ENCODE measurements at regions not wholly inside any gene's neighbourhood (a gene's known extent, or its start where the extent isn't known, plus 50 kb on each side); places are given as distances from the start of the nearest gene placed in this dataset.

- H3K18ac ChIP-seq (ENCODE audit: extremely low read depth, low read length) = no peak overlapping the region
- H3K23me2 ChIP-seq (ENCODE audit: low read depth, low read length) = no peaks in the 10 kb centered on the region
- H3K4me1 ChIP-seq (replicated peaks in 1 of 4; ENCODE audit: control insufficient read depth in 3 of 4, insufficient read depth in 4 of 4, low read length in 3 of 4) = no peaks in the 10 kb centered on the region
- no peak overlapping the region for H4K8ac ChIP-seq (ENCODE audit: extremely low read depth, insufficient read depth, low read length)
- ChIA-PET CTCF (ENCODE audit: partially characterized antibody) (interaction anchor here (0.7 to 1.1 kb wide), 2 partner anchors 26 to 85 kb away, joined by 3 read pairs; no protein-coding TSS in a partner anchor), POLR2A (ENCODE audit: partially characterized antibody) (no interaction called here)
- no peak overlapping the region for H2BK5ac ChIP-seq (ENCODE audit: low read depth, low read length)
- H3K9me3 ChIP-seq (ENCODE audit: insufficient read depth in 2 of 2, low read depth in 1 of 2, low read length in 1 of 2) = no peaks in the 10 kb centered on the region; a peak in 1 of 4 replicates
- H2BK15ac ChIP-seq (ENCODE audit: low read length) = no peak overlapping the region
- no peak overlapping the region for H4K91ac ChIP-seq (replicated peaks; ENCODE audit: insufficient read length, low read length)
- no peak overlapping the region for H3K23ac ChIP-seq (ENCODE audit: insufficient read length)
- H3K27ac ChIP-seq (ENCODE audit: low read depth, low read length) = no peak overlapping the region
- H3K27me3 ChIP-seq (replicated peaks in 1 of 4; ENCODE audit: control insufficient read depth in 3 of 4, extremely low read depth in 1 of 4, insufficient read depth in 3 of 4, low read length in 3 of 4) = no peaks in the 10 kb centered on the region
- H2BK20ac ChIP-seq (ENCODE audit: low read length) = no peak overlapping the region
- 89% methylated on average over 12 of the region's 12 CpGs; no CpG with 5 or more reads in 1 of the 2 experiments for WGBS, 2 experiments (ENCODE audit: extremely low coverage in 1 of 2, insufficient coverage in 1 of 2, insufficient read length in 1 of 2, insufficient replicate concordance in 2 of 2, low coverage in 1 of 2, low lambda C conversion rate in 2 of 2, missing lambda C conversion rate in 1 of 2)
- no peak overlapping the region for H3K14ac ChIP-seq (ENCODE audit: insufficient read length)
- H3K4ac ChIP-seq (replicated peaks; ENCODE audit: insufficient read length, low read depth, low read length) = no peak overlapping the region
- no peaks in the 10 kb centered on the region for H3K36me3 ChIP-seq (ENCODE audit: control insufficient read depth in 2 of 4, insufficient read depth in 4 of 4, low read length in 3 of 4)
- H3K4me3 ChIP-seq (ENCODE audit: extremely low read depth in 1 of 4, insufficient read depth in 2 of 4, low read depth in 3 of 4, low read length in 4 of 4) = no peak overlapping the region
- FAIRE-seq = no peak
- H3K79me2 ChIP-seq (ENCODE audit: control insufficient read depth in 1 of 2, insufficient read depth in 2 of 2, low read length in 2 of 2) = no peaks in the 10 kb centered on the region
- no peak overlapping the region for H4K5ac ChIP-seq (ENCODE audit: insufficient read length, low read depth, low read length)
- H2AFZ ChIP-seq (ENCODE audit: low read length) = no peak overlapping the region
- no peaks in the 10 kb centered on the region for H4K20me1 ChIP-seq (replicated peaks in 1 of 2; ENCODE audit: control insufficient read depth in 1 of 2, insufficient read depth in 2 of 2, low read length in 2 of 2)
- H2AK5ac ChIP-seq (ENCODE audit: low read depth, low read length) = no peak overlapping the region
- H3K79me1 ChIP-seq (ENCODE audit: low read depth, low read length) = no peaks in the 10 kb centered on the region
- H3K4me2 ChIP-seq (ENCODE audit: insufficient read depth in 1 of 2, low read depth in 2 of 2, low read length in 2 of 2) = no peak overlapping the region
- no peak overlapping the region for H2BK120ac ChIP-seq (replicated peaks; ENCODE audit: low read depth, low read length)
- TF ChIP-seq CEBPB (IDR thresholded peaks at IDR 0.05; ENCODE audit: low read depth, low read length) (peak; percentile 74; the same call in 1 of the 2 replicates), SP4 (IDR thresholded peaks at IDR 0.05; ENCODE audit: low read length) (no peak), GABPA (IDR thresholded peaks at IDR 0.05; ENCODE audit: borderline replicate concordance, insufficient read depth, low read length) (no peak), POLR2AphosphoS5 (IDR thresholded peaks at IDR 0.05; ENCODE audit: low read depth, low read length) (no peak), RBBP5 (IDR thresholded peaks at IDR 0.05; ENCODE audit: borderline replicate concordance, low read depth, low read length) (no peak), NANOG (IDR thresholded peaks at IDR 0.05; ENCODE audit: insufficient read depth, low read depth, low read length, poor library complexity, severe bottlenecking) (no peak)
- no peak overlapping the region for H2BK12ac ChIP-seq (ENCODE audit: low read depth, low read length)
- DNase-seq (ENCODE audit: low read depth in 1 of 2, low spot score in 2 of 2) = no peak
- no peak overlapping the region for H3K56ac ChIP-seq (replicated peaks; ENCODE audit: insufficient read length, low read depth, low read length)
- H3K9ac ChIP-seq (replicated peaks in 1 of 4; ENCODE audit: extremely low read depth in 1 of 4, low read depth in 3 of 4, low read length in 3 of 4) = no peak overlapping the region
Observed at GRCh38 chr2:223000872-223001796, 50.9 kb upstream of the KCNE4 start.
